ENCODE measurements at regions not wholly inside any gene's neighbourhood (a gene's known extent, or its start where the extent isn't known, plus 50 kb on each side); places are given as distances from the start of the nearest gene placed in this dataset.

DNA sequence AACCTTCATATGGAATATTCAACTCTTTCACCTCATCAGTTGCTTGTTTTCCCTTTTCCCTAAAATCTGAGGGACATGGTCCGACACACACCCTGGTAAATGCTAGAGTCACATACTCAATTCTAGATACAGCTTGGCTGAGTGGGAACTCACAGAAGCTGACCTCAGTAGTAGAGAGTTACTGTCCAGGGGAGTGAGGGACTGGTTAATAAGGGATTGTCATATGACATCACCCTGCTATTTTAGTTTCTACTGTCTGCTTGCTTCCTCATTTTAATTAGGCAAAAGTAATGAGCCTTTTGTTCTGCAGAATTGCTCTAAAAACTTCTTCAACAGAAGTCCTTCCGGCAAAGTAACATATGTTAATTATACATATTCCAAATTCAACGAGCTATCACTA lies 244.5 kb downstream of the ZIC4 start:
- Histone ChIP-seq H3K4me3 (replicated peaks in 1 of 2; ENCODE audit: low read depth in 1 of 2, low read length in 2 of 2) (no peak overlapping the region), H3K27ac (ENCODE audit: low read depth, low read length) (no peak overlapping the region), H2AFZ (ENCODE audit: low read depth, low read length, poor library complexity, severe bottlenecking) (no peak overlapping the region), H3K9me2 (ENCODE audit: insufficient read depth) (no peaks in the 10 kb centered on the region), H4K20me1 (ENCODE audit: insufficient read depth) (no peaks in the 10 kb centered on the region), H3K4me2 (ENCODE audit: low read length) (no peak overlapping the region), H3K79me2 (ENCODE audit: insufficient read depth, low read length) (no peaks in the 10 kb centered on the region), H3K9ac (ENCODE audit: low read length) (no peak overlapping the region), H3K27me3 (ENCODE audit: insufficient read depth, low read length) (no peaks in the 10 kb centered on the region), H3K4me1 (ENCODE audit: control insufficient read depth in 1 of 2, insufficient read depth in 2 of 2, low read length in 2 of 2) (no peaks in the 10 kb centered on the region), H3K9me3 (ENCODE audit: control insufficient read depth in 1 of 2, insufficient read depth in 1 of 2, low read depth in 1 of 2, low read length in 2 of 2) (no peaks in the 10 kb centered on the region), H3K36me3 (ENCODE audit: control insufficient read depth in 1 of 2, insufficient read depth in 2 of 2, low read length in 2 of 2) (no peaks in the 10 kb centered on the region)
- ATAC-seq (no peak), DNase-seq (ENCODE audit: low read depth, low spot score) (no peak)
- CTCF ChIA-PET: interaction anchor here (1.0 kb wide), 1 partner anchor 30 kb away, joined by 3 read pairs; no protein-coding TSS in a partner anchor
- RAD21 ChIA-PET (ENCODE audit: low non-redundant PET in 1 of 2, low total read pairs in 2 of 2, uncharacterized antibody in 2 of 2, unreplicated experiment in 2 of 2): no interaction called here
- TF ChIP-seq RAD21 (IDR thresholded peaks at IDR 0.05; ENCODE audit: low read depth): no peak
- TF ChIP-seq, protein P1, sequence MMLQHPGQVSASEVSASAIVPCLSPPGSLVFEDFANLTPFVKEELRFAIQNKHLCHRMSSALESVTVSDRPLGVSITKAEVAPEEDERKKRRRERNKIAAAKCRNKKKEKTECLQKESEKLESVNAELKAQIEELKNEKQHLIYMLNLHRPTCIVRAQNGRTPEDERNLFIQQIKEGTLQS (IDR thresholded peaks at IDR 0.05): no peak
- TF ChIP-seq ELF1 (IDR thresholded peaks at IDR 0.05; ENCODE audit: borderline replicate concordance, low read depth): no peak
- no peak for TF ChIP-seq CEBPB (IDR thresholded peaks at IDR 0.05; ENCODE audit: low read depth)
- TF ChIP-seq EZH2phosphoT487 (IDR thresholded peaks at IDR 0.05; ENCODE audit: borderline replicate concordance): no peak
- TF ChIP-seq, protein P2, sequence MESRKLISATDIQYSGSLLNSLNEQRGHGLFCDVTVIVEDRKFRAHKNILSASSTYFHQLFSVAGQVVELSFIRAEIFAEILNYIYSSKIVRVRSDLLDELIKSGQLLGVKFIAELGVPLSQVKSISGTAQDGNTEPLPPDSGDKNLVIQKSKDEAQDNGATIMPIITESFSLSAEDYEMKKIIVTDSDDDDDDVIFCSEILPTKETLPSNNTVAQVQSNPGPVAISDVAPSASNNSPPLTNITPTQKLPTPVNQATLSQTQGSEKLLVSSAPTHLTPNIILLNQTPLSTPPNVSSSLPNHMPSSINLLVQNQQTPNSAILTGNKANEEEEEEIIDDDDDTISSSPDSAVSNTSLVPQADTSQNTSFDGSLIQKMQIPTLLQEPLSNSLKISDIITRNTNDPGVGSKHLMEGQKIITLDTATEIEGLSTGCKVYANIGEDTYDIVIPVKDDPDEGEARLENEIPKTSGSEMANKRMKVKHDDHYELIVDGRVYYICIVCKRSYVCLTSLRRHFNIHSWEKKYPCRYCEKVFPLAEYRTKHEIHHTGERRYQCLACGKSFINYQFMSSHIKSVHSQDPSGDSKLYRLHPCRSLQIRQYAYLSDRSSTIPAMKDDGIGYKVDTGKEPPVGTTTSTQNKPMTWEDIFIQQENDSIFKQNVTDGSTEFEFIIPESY (IDR thresholded peaks at IDR 0.05; ENCODE audit: extremely low read depth, insufficient replicate concordance, low read length): no peak
- TF ChIP-seq EGR1 (IDR thresholded peaks at IDR 0.05; ENCODE audit: low read depth): no peak
- TF ChIP-seq EZH2 (IDR thresholded peaks at IDR 0.05): no peak
- BruUV-seq (replicated peaks): no TSS peak
- intact Hi-C loops (cut with micrococcal nuclease): no loop called here
- POLR2A ChIA-PET: no interaction called here

DNA sequence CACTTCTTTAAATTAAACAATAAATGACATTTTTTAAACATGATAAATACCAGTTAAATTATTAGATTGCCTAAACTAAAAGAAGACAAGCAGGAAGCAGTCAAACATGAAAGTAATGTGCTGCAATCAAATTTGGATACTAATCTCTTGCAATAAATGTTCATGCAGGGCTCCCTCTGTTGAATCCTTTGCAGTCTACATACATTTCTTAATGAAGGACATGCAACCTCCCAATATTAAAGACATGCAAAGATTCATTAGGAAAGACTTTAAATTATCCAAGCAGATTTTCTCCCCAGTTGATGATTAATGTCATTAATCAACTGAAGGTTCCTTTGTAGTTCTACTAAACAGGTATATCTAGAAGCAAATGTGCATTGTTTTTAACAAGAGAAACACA lies 245.4 kb downstream of the ZIC4 start:
- H3K4me2 ChIP-seq (ENCODE audit: low read length): no peak overlapping the region
- no peaks in the 10 kb centered on the region for H3K4me1 ChIP-seq (ENCODE audit: control insufficient read depth in 1 of 2, insufficient read depth in 2 of 2, low read length in 2 of 2)
- no peaks in the 10 kb centered on the region for H3K79me2 ChIP-seq (ENCODE audit: insufficient read depth, low read length)
- H3K27me3 ChIP-seq (ENCODE audit: insufficient read depth, low read length): no peaks in the 10 kb centered on the region
- BruUV-seq (replicated peaks): no TSS peak
- DNase-seq (ENCODE audit: low read depth, low spot score) (no peak), ATAC-seq (no peak)
- no peaks in the 10 kb centered on the region for H3K9me2 ChIP-seq (ENCODE audit: insufficient read depth)
- H4K20me1 ChIP-seq (ENCODE audit: insufficient read depth): no peaks in the 10 kb centered on the region
- ChIA-PET RAD21 (ENCODE audit: low non-redundant PET in 1 of 2, low total read pairs in 2 of 2, uncharacterized antibody in 2 of 2, unreplicated experiment in 2 of 2) (no interaction called here), POLR2A (no interaction called here), CTCF (no interaction called here)
- H2AFZ ChIP-seq (ENCODE audit: low read depth, low read length, poor library complexity, severe bottlenecking): no peak overlapping the region
- H3K4me3 ChIP-seq (replicated peaks in 1 of 2; ENCODE audit: low read depth in 1 of 2, low read length in 2 of 2): no peak overlapping the region
- intact Hi-C loops (cut with micrococcal nuclease): no loop called here
- H3K36me3 ChIP-seq (ENCODE audit: control insufficient read depth in 1 of 2, insufficient read depth in 2 of 2, low read length in 2 of 2): no peaks in the 10 kb centered on the region
- H3K9ac ChIP-seq (ENCODE audit: low read length): no peak overlapping the region
- H3K27ac ChIP-seq (ENCODE audit: low read depth, low read length): no peak overlapping the region
- H3K9me3 ChIP-seq (ENCODE audit: control insufficient read depth in 1 of 2, insufficient read depth in 1 of 2, low read depth in 1 of 2, low read length in 2 of 2): no peaks in the 10 kb centered on the region
- no peak for TF ChIP-seq EZH2 (IDR thresholded peaks at IDR 0.05)
- TF ChIP-seq ZNF274 (IDR thresholded peaks at IDR 0.05; ENCODE audit: low read depth, low read length): no peak
- no peak for TF ChIP-seq JUND (IDR thresholded peaks at IDR 0.05)
- no peak for TF ChIP-seq RAD21 (IDR thresholded peaks at IDR 0.05; ENCODE audit: low read depth)
- no peak for TF ChIP-seq SRF (IDR thresholded peaks at IDR 0.05; ENCODE audit: low read depth)
- no peak for TF ChIP-seq POLR2AphosphoS5 (IDR thresholded peaks at IDR 0.05; ENCODE audit: low read depth, low read length)
- no peak for TF ChIP-seq POLR2A (IDR thresholded peaks at IDR 0.05; ENCODE audit: borderline replicate concordance, extremely low read depth, insufficient read depth, insufficient read length)
- TF ChIP-seq CEBPB (IDR thresholded peaks at IDR 0.05; ENCODE audit: low read depth): no peak
